ENCODE measurements at regions not wholly inside any gene's neighbourhood (a gene's known extent, or its start where the extent isn't known, plus 50 kb on each side); places are given as distances from the start of the nearest gene placed in this dataset.

DNA sequence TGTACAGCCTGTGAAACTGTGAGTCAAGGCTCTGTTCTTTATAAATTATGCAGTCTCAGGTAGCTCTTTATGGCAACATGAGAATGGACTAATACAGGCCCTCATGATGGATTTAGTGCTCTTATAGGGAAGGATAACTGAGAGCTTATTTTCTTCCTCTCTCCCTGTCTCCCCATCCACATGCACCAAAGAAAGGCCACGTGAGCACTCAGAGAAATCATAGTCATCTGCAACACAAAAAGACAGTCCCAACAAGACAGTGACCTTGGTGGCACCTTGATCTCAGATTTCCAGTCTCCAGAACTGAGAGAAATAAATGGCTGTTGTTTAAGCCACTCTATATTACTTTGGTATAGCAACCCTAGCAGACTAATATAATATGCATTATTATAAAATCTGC lies 2133.6 kb upstream of the ACO1 start:
- TF ChIP-seq CTCF (conservative IDR thresholded peaks at IDR 0.05) = no peak
- TF ChIP-seq ZFX (IDR thresholded peaks at IDR 0.05) = no peak

Measured in C4-2B (cell line).